ENCODE measurements at regions not wholly inside any gene's neighbourhood (a gene's known extent, or its start where the extent isn't known, plus 50 kb on each side); places are given as distances from the start of the nearest gene placed in this dataset.

DNA sequence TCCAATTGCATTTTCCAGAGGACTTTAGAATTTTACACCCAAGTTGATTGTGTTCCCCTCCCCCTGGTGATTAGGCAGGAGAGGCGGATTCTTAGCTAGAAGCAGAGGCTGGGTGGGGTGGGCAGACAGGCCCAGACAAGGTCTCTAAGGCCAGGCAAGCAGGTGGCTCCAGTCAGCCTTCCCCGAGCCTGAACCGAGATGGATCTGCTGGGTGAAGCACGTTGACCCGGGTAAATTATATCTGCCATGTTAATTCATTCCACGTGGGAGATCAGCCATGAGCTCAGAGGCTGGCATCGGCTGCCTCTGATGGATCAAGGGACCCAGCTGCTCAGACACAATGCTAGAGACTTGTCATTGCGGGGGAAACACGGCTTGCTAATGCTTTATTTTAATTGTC, 159.5 kb upstream of the MAFB start:
- Histone ChIP-seq H3K9ac (ENCODE audit: low read length) (no peak overlapping the region), H3K4me2 (ENCODE audit: low read length) (no peak overlapping the region), H3K9me2 (ENCODE audit: insufficient read depth) (no peaks in the 10 kb centered on the region), H2AFZ (ENCODE audit: low read depth, low read length, poor library complexity, severe bottlenecking) (no peak overlapping the region), H3K4me1 (ENCODE audit: control insufficient read depth in 1 of 2, insufficient read depth in 2 of 2, low read length in 2 of 2) (no peaks in the 10 kb centered on the region), H3K4me3 (replicated peaks in 1 of 2; ENCODE audit: low read depth in 1 of 2, low read length in 2 of 2) (no peak overlapping the region), H3K27ac (ENCODE audit: low read depth, low read length) (no peak overlapping the region), H3K9me3 (ENCODE audit: control insufficient read depth in 1 of 2, insufficient read depth in 1 of 2, low read depth in 1 of 2, low read length in 2 of 2) (no peaks in the 10 kb centered on the region; a peak in 1 of 4 replicates), H3K36me3 (ENCODE audit: control insufficient read depth in 1 of 2, insufficient read depth in 2 of 2, low read length in 2 of 2) (no peaks in the 10 kb centered on the region), H3K27me3 (ENCODE audit: insufficient read depth, low read length) (no peaks in the 10 kb centered on the region), H4K20me1 (ENCODE audit: insufficient read depth) (no peaks in the 10 kb centered on the region), H3K79me2 (ENCODE audit: insufficient read depth, low read length) (no peaks in the 10 kb centered on the region)
- ATAC-seq = no peak
- ChIA-PET CTCF (no interaction called here), RAD21 (ENCODE audit: low non-redundant PET in 1 of 2, low total read pairs in 2 of 2, uncharacterized antibody in 2 of 2, unreplicated experiment in 2 of 2) (no interaction called here), POLR2A (interaction anchor here (0.6 kb wide), 1 partner anchor 23 kb away, joined by 4 read pairs; no protein-coding TSS in a partner anchor)
- TF ChIP-seq, protein P1, sequence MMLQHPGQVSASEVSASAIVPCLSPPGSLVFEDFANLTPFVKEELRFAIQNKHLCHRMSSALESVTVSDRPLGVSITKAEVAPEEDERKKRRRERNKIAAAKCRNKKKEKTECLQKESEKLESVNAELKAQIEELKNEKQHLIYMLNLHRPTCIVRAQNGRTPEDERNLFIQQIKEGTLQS (IDR thresholded peaks at IDR 0.05) = no peak
- TF ChIP-seq, protein P2, sequence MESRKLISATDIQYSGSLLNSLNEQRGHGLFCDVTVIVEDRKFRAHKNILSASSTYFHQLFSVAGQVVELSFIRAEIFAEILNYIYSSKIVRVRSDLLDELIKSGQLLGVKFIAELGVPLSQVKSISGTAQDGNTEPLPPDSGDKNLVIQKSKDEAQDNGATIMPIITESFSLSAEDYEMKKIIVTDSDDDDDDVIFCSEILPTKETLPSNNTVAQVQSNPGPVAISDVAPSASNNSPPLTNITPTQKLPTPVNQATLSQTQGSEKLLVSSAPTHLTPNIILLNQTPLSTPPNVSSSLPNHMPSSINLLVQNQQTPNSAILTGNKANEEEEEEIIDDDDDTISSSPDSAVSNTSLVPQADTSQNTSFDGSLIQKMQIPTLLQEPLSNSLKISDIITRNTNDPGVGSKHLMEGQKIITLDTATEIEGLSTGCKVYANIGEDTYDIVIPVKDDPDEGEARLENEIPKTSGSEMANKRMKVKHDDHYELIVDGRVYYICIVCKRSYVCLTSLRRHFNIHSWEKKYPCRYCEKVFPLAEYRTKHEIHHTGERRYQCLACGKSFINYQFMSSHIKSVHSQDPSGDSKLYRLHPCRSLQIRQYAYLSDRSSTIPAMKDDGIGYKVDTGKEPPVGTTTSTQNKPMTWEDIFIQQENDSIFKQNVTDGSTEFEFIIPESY (IDR thresholded peaks at IDR 0.05; ENCODE audit: extremely low read depth, insufficient replicate concordance, low read length) = no peak
- no TSS peak for BruUV-seq (replicated peaks)
- no peak for DNase-seq (ENCODE audit: low read depth, low spot score)
- intact Hi-C loops (cut with micrococcal nuclease) = no loop called here

DNA sequence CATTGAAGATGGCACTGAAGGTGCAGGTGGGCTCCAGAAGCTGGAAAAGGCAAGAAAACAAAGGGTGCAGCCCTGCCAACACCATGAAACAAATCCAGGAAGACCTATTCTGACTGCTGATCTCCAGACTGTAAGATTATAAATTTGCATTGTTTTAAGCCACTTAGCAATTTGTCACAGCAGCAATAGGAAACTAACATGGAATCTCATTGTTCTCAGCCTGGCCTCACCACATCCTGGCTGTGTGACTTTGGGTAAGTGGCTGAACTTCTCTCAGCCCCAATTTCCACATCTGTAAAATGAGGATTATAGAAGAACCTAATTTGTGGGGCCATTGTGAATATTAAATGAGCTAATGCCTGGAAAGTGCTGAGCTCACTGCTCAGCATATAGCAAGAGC, 160.4 kb upstream of the MAFB start:
- RAD21 ChIA-PET (ENCODE audit: low non-redundant PET in 1 of 2, low total read pairs in 2 of 2, uncharacterized antibody in 2 of 2, unreplicated experiment in 2 of 2) = no interaction called here
- H3K36me3 ChIP-seq (ENCODE audit: control insufficient read depth in 1 of 2, insufficient read depth in 2 of 2, low read length in 2 of 2) = no peaks in the 10 kb centered on the region
- H3K4me2 ChIP-seq (ENCODE audit: low read length) = no peak overlapping the region
- ATAC-seq = no peak
- H3K9me3 ChIP-seq (ENCODE audit: control insufficient read depth in 1 of 2, insufficient read depth in 1 of 2, low read depth in 1 of 2, low read length in 2 of 2) = no peaks in the 10 kb centered on the region; a peak in 1 of 4 replicates
- H3K9me2 ChIP-seq (ENCODE audit: insufficient read depth) = no peaks in the 10 kb centered on the region
- intact Hi-C loops (cut with micrococcal nuclease) = no loop called here
- no peak overlapping the region for H3K27ac ChIP-seq (ENCODE audit: low read depth, low read length)
- H3K4me3 ChIP-seq (replicated peaks in 1 of 2; ENCODE audit: low read depth in 1 of 2, low read length in 2 of 2) = no peak overlapping the region
- POLR2A ChIA-PET = no interaction called here
- no peak overlapping the region for H3K9ac ChIP-seq (ENCODE audit: low read length)
- DNase-seq (ENCODE audit: low read depth, low spot score) = no peak
- CTCF ChIA-PET = no interaction called here
- no peak for TF ChIP-seq JUND (IDR thresholded peaks at IDR 0.05)
- no peaks in the 10 kb centered on the region for H4K20me1 ChIP-seq (ENCODE audit: insufficient read depth)
- H3K27me3 ChIP-seq (ENCODE audit: insufficient read depth, low read length) = no peaks in the 10 kb centered on the region
- no peaks in the 10 kb centered on the region for H3K4me1 ChIP-seq (ENCODE audit: control insufficient read depth in 1 of 2, insufficient read depth in 2 of 2, low read length in 2 of 2)
- no peaks in the 10 kb centered on the region for H3K79me2 ChIP-seq (ENCODE audit: insufficient read depth, low read length)
- no TSS peak for BruUV-seq (replicated peaks)
- no peak overlapping the region for H2AFZ ChIP-seq (ENCODE audit: low read depth, low read length, poor library complexity, severe bottlenecking)
